GOT3 (cell line): ENCODE measurements at regions not wholly inside any gene's neighbourhood (a gene's known extent, or its start where the extent isn't known, plus 50 kb on each side); places are given as distances from the start of the nearest gene placed in this dataset.
"Not testable (repeated sequence)": the region's sequence is repeated elsewhere in the genome, so short reads cannot be mapped to it uniquely, and the experiment has no call there.

Experiments used
- DNase-seq: peaks from one replicate; lab custom pipeline; 2025; ENCODE audit warnings: mixed read lengths; lab: John Stamatoyannopoulos, UW

- peak; percentile 19 for DNase-seq
These were observed 165.4 kb upstream of the CITED2 start for GRCh38 chr6:139539852-139540251.

GRCh38 chr6:139538366-139538765 lies 163.9 kb upstream of the CITED2 start:
- DNase-seq: no peak

- DNase-seq: no peak
These were observed 162.5 kb upstream of the CITED2 start for GRCh38 chr6:139536751-139537617.

GRCh38 chr6:139534472-139535115 lies 160.1 kb upstream of the CITED2 start:
- no peak for DNase-seq

- DNase-seq: no peak
These were observed 159.4 kb upstream of the CITED2 start for GRCh38 chr6:139533573-139534471.

- DNase-seq: no peak
These were observed 158.7 kb upstream of the CITED2 start for GRCh38 chr6:139533171-139533570.

GRCh38 chr6:139531148-139532115 lies 157.0 kb upstream of the CITED2 start:
- no peak for DNase-seq

- DNase-seq: no peak
These were observed 156.1 kb upstream of the CITED2 start for GRCh38 chr6:139530561-139530960.

GRCh38 chr6:139529420-139529819 lies 155.0 kb upstream of the CITED2 start:
- DNase-seq: no peak

- DNase-seq: no peak
These were observed 154.0 kb upstream of the CITED2 start for GRCh38 chr6:139528471-139528870.

- DNase-seq: no peak
These were observed 151.0 kb upstream of the CITED2 start for GRCh38 chr6:139525415-139525814.

GRCh38 chr6:139523986-139524385 lies 149.5 kb upstream of the CITED2 start:
- DNase-seq: no peak

- DNase-seq: no peak
These were observed 148.2 kb upstream of the CITED2 start for GRCh38 chr6:139522511-139523220.

GRCh38 chr6:139521338-139521737 lies 146.9 kb upstream of the CITED2 start:
- DNase-seq: no peak

- DNase-seq: no peak
These were observed 145.9 kb upstream of the CITED2 start for GRCh38 chr6:139520321-139520768.

- no peak for DNase-seq
These were observed 145.2 kb upstream of the CITED2 start for GRCh38 chr6:139519571-139520031.

GRCh38 chr6:139519097-139519496 lies 144.6 kb upstream of the CITED2 start:
- DNase-seq: no peak

- DNase-seq: no peak
These were observed 144.2 kb upstream of the CITED2 start for GRCh38 chr6:139518556-139519091.

GRCh38 chr6:139517998-139518555 lies 143.6 kb upstream of the CITED2 start:
- not testable (repeated sequence) for DNase-seq

- DNase-seq: no peak
These were observed 141.1 kb upstream of the CITED2 start for GRCh38 chr6:139515511-139515910.
